ENCODE measurements at regions not wholly inside any gene's neighbourhood (a gene's known extent, or its start where the extent isn't known, plus 50 kb on each side); places are given as distances from the start of the nearest gene placed in this dataset.

GRCh38 chr13:68064001-68064770 is 834.0 kb upstream of the PCDH9 start:
- Histone ChIP-seq H3K4me1 (replicated peaks) (no peaks in the 10 kb centered on the region), H3K27me3 (replicated peaks; ENCODE audit: insufficient read depth) (no peaks in the 10 kb centered on the region), H3K9me3 (no peaks in the 10 kb centered on the region), H3K4me3 (no peak overlapping the region), H3K36me3 (no peaks in the 10 kb centered on the region), H3K27ac (no peak overlapping the region)
- TF ChIP-seq POLR2A (IDR thresholded peaks at IDR 0.05) (no peak), CTCF (IDR thresholded peaks at IDR 0.05) (no peak), POLR2AphosphoS5 (IDR thresholded peaks at IDR 0.05) (no peak)
- DNase-seq (ENCODE audit: low spot score), result no peak
- 85% methylated on average over 4 of the region's 4 CpGs for WGBS
- intact Hi-C loops (cut with DNase I), result no loop called here

DNA sequence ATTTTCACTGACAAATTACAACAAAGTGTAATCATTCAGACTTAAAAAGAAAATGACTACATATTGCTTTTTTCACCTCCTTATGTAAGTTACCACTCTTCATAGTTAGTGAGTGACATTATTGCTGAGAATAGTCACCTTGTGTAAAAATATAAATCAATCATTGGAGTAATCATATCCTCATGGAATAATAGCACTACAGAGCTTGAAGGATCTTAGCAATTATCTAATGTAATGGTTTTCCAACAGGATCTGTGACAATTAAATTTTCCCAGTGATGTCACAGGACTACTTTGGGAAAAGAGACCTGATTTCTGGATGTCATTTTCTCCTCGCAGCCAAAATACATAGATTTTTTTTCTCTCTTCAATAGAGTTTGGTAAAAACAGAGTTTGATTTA is 833.0 kb upstream of the PCDH9 start:
- Histone ChIP-seq H3K36me3 (no peaks in the 10 kb centered on the region), H3K4me1 (replicated peaks) (no peaks in the 10 kb centered on the region), H3K27ac (no peak overlapping the region), H3K4me3 (no peak overlapping the region), H3K27me3 (replicated peaks; ENCODE audit: insufficient read depth) (no peaks in the 10 kb centered on the region), H3K9me3 (no peaks in the 10 kb centered on the region)
- TF ChIP-seq POLR2A (IDR thresholded peaks at IDR 0.05), result no peak
- 94% methylated on average over 1 of the region's 1 CpG for whole genome bisulfite sequencing
- no peak for DNase-seq (ENCODE audit: low spot score)
- intact Hi-C loops (cut with DNase I), result no loop called here

- H3K4me1 ChIP-seq (replicated peaks), result no peaks in the 10 kb centered on the region
- intact Hi-C loops (cut with DNase I), result no loop called here
- H3K4me3 ChIP-seq, result no peak overlapping the region
- H3K9me3 ChIP-seq, result no peaks in the 10 kb centered on the region
- no peak overlapping the region for H3K27ac ChIP-seq
- no peak for DNase-seq (ENCODE audit: low spot score)
- H3K27me3 ChIP-seq (replicated peaks; ENCODE audit: insufficient read depth), result no peaks in the 10 kb centered on the region
- no peaks in the 10 kb centered on the region for H3K36me3 ChIP-seq
- TF ChIP-seq POLR2A (IDR thresholded peaks at IDR 0.05) (no peak), CTCF (IDR thresholded peaks at IDR 0.05) (no peak)
Measured at GRCh38 chr13:68057836-68058235, 827.7 kb upstream of the PCDH9 start.

DNA sequence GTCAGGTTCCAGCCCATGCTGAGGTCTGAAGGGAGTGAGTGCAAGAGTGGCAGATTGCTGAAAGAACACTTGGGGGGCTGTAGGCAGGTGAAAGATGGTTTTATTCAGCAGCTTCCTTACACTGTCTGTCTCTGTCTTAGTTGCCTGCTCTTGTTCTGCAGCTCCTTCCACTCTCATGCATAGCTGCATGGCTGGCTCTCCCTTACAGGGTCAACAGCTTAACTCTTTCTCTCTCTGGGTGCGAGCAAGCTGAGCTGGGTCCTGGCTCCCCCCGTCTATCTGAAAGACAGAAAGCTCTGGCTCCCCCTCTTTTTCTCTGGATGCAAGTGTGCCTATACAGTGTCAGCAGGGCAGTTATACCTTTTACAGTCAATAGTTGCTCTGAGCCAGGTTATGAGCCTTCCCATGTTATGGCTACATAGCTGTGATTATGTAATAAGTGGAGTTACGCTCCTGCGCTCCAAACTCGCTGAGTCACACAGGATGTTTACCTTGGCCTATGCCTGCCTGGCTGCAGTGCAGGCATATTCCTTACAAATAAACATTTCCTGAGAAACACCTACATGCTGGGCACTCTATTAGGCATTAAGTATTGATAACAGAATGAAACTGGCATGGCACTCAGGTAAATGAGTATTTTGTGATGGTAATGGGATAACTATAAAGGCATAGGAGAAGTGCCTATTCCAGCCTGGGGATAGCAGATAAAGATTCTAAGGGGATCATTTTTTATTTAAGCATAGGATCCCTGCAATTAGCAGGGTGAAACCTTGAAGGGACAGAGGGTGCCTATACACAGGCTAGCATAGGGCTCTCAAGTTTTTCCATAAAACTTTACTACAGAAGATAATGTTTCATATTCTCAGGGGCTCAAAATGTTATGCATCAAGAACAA is 826.9 kb upstream of the PCDH9 start:
- intact Hi-C loops (cut with DNase I), result no loop called here
- WGBS, result 73% methylated on average over 5 of the region's 5 CpGs

More for the DNA sequence above, 826.9 kb upstream of the PCDH9 start:
- H3K36me3 ChIP-seq, result no peaks in the 10 kb centered on the region
- no peaks in the 10 kb centered on the region for H3K4me1 ChIP-seq (replicated peaks)
- no peaks in the 10 kb centered on the region for H3K9me3 ChIP-seq
- H3K27me3 ChIP-seq (replicated peaks; ENCODE audit: insufficient read depth), result no peaks in the 10 kb centered on the region
- no peak overlapping the region for H3K4me3 ChIP-seq
- DNase-seq (ENCODE audit: low spot score), result no peak
- TF ChIP-seq POLR2A (IDR thresholded peaks at IDR 0.05) (no peak), POLR2AphosphoS5 (IDR thresholded peaks at IDR 0.05) (peak; percentile 26), CTCF (IDR thresholded peaks at IDR 0.05) (no peak)
- no peak overlapping the region for H3K27ac ChIP-seq
